Duodenal mucosa (tissue), 2 donors: ENCODE measurements at regions not wholly inside any gene's neighbourhood (a gene's known extent, or its start where the extent isn't known, plus 50 kb on each side); places are given as distances from the start of the nearest gene placed in this dataset.

Experiments
- H3K27ac ChIP-seq: one replicate; pipeline ENCODE4 v1.7.0; 2013; ENCODE audit warnings: low read depth, low read length
- H3K27me3 ChIP-seq, 2 donors: one replicate each; pipeline ENCODE4 v1.7.0; 2013; ENCODE audit warnings: low read length in 2 of 2, control low read depth in 1 of 2; ENCODE audit not compliant: insufficient read depth in 2 of 2, control insufficient read depth in 1 of 2
- H3K36me3 ChIP-seq, 2 donors: one replicate each; pipeline ENCODE4 v1.7.0; 2013; ENCODE audit warnings: low read length in 2 of 2, control low read depth in 1 of 2; ENCODE audit not compliant: insufficient read depth in 2 of 2, control insufficient read depth in 1 of 2
- H3K4me1 ChIP-seq, 2 donors: one replicate each; pipeline ENCODE4 v1.7.0; 2013; ENCODE audit warnings: low read length in 2 of 2, control low read depth in 1 of 2; ENCODE audit not compliant: insufficient read depth in 2 of 2, control insufficient read depth in 1 of 2
- H3K4me3 ChIP-seq, 2 donors: one replicate each; pipeline ENCODE4 v1.7.0; 2013; ENCODE audit warnings: low read length in 2 of 2, low read depth in 1 of 2
- H3K9ac ChIP-seq, 2 donors: one replicate each; pipeline ENCODE4 v1.7.0; 2013; ENCODE audit warnings: low read length in 2 of 2, low read depth in 1 of 2
- H3K9me3 ChIP-seq, 2 donors: one replicate each; pipeline ENCODE4 v1.7.0; 2013; ENCODE audit warnings: low read length in 2 of 2, control low read depth in 1 of 2; ENCODE audit not compliant: control insufficient read depth in 1 of 2

- no peaks in the 10 kb centered on the region for H3K36me3 ChIP-seq
- no peak overlapping the region for H3K9ac ChIP-seq
- peaks cover 0 to 3% of the 10 kb centered on the region in 2 donors for H3K27me3 ChIP-seq
- no peak overlapping the region for H3K27ac ChIP-seq
- no peak overlapping the region for H3K4me3 ChIP-seq
- H3K9me3 ChIP-seq, result no peaks in the 10 kb centered on the region
- no peaks in the 10 kb centered on the region for H3K4me1 ChIP-seq
Observed at GRCh38 chr18:76593843-76594242, 98.8 kb upstream of the ZNF516 start.

- Histone ChIP-seq H3K9ac (no peak overlapping the region), H3K4me3 (no peak overlapping the region), H3K9me3 (no peaks in the 10 kb centered on the region), H3K27me3 (peaks cover 0 to 6% of the 10 kb centered on the region in 2 donors), H3K4me1 (no peaks in the 10 kb centered on the region), H3K36me3 (no peaks in the 10 kb centered on the region), H3K27ac (no peak overlapping the region)
Observed at GRCh38 chr18:76592981-76593381, 97.9 kb upstream of the ZNF516 start.

- peaks cover 0 to 6% of the 10 kb centered on the region in 2 donors for H3K27me3 ChIP-seq
- no peaks in the 10 kb centered on the region for H3K36me3 ChIP-seq
- no peak overlapping the region for H3K27ac ChIP-seq
- no peak overlapping the region for H3K4me3 ChIP-seq
- no peaks in the 10 kb centered on the region for H3K9me3 ChIP-seq
- H3K4me1 ChIP-seq, result no peaks in the 10 kb centered on the region
- H3K9ac ChIP-seq, result no peak overlapping the region
Observed at GRCh38 chr18:76592096-76592495, 97.1 kb upstream of the ZNF516 start.

GRCh38 chr18:76589866-76590265 lies 94.8 kb upstream of the ZNF516 start:
- H3K9ac ChIP-seq, result no peak overlapping the region
- no peaks in the 10 kb centered on the region for H3K4me1 ChIP-seq
- no peak overlapping the region for H3K27ac ChIP-seq
- H3K9me3 ChIP-seq, result no peaks in the 10 kb centered on the region
- H3K27me3 ChIP-seq, result peaks cover 0 to 6% of the 10 kb centered on the region in 2 donors
- H3K36me3 ChIP-seq, result no peaks in the 10 kb centered on the region
- H3K4me3 ChIP-seq, result no peak overlapping the region

GRCh38 chr18:76589316-76589715 lies 94.3 kb upstream of the ZNF516 start:
- no peaks in the 10 kb centered on the region for H3K36me3 ChIP-seq
- H3K9ac ChIP-seq, result no peak overlapping the region
- H3K4me1 ChIP-seq, result no peaks in the 10 kb centered on the region
- H3K27me3 ChIP-seq, result peaks cover 0 to 6% of the 10 kb centered on the region in 2 donors
- H3K4me3 ChIP-seq, result no peak overlapping the region
- no peak overlapping the region for H3K27ac ChIP-seq
- no peaks in the 10 kb centered on the region for H3K9me3 ChIP-seq

GRCh38 chr18:76588601-76589226 lies 93.7 kb upstream of the ZNF516 start:
- H3K9ac ChIP-seq, result no peak overlapping the region
- no peaks in the 10 kb centered on the region for H3K9me3 ChIP-seq
- no peaks in the 10 kb centered on the region for H3K36me3 ChIP-seq
- H3K4me1 ChIP-seq, result no peaks in the 10 kb centered on the region
- H3K4me3 ChIP-seq, result peak overlapping the region; percentile 41 to 45
- H3K27me3 ChIP-seq, result peaks cover 0 to 6% of the 10 kb centered on the region in 2 donors
- H3K27ac ChIP-seq, result no peak overlapping the region

- Histone ChIP-seq H3K27me3 (peaks cover 0 to 6% of the 10 kb centered on the region in 2 donors), H3K9me3 (no peaks in the 10 kb centered on the region), H3K4me1 (no peaks in the 10 kb centered on the region), H3K36me3 (no peaks in the 10 kb centered on the region), H3K4me3 (no peak overlapping the region), H3K27ac (no peak overlapping the region), H3K9ac (no peak overlapping the region)
Observed at GRCh38 chr18:76587879-76588271, 92.8 kb upstream of the ZNF516 start.

- no peak overlapping the region for H3K27ac ChIP-seq
- no peaks in the 10 kb centered on the region for H3K9me3 ChIP-seq
- no peaks in the 10 kb centered on the region for H3K4me1 ChIP-seq
- H3K4me3 ChIP-seq, result no peak overlapping the region
- no peaks in the 10 kb centered on the region for H3K36me3 ChIP-seq
- peaks cover 0 to 6% of the 10 kb centered on the region in 2 donors for H3K27me3 ChIP-seq
- H3K9ac ChIP-seq, result no peak overlapping the region
Observed at GRCh38 chr18:76587147-76587878, 92.3 kb upstream of the ZNF516 start.

- H3K36me3 ChIP-seq, result no peaks in the 10 kb centered on the region
Observed at GRCh38 chr18:76584414-76585310, 89.6 kb upstream of the ZNF516 start.

GRCh38 chr18:76581261-76581660 lies 86.2 kb upstream of the ZNF516 start:
- Histone ChIP-seq H3K36me3 (no peaks in the 10 kb centered on the region), H3K4me1 (no peaks in the 10 kb centered on the region), H3K4me3 (no peak overlapping the region), H3K27me3 (peaks cover 0 to 6% of the 10 kb centered on the region in 2 donors), H3K27ac (no peak overlapping the region), H3K9ac (no peak overlapping the region), H3K9me3 (no peaks in the 10 kb centered on the region)

More at GRCh38 chr18:76584414-76585310, 89.6 kb upstream of the ZNF516 start:
- peaks cover 0 to 6% of the 10 kb centered on the region in 2 donors for H3K27me3 ChIP-seq
- no peaks in the 10 kb centered on the region for H3K4me1 ChIP-seq
- H3K27ac ChIP-seq, result no peak overlapping the region
- H3K9me3 ChIP-seq, result no peaks in the 10 kb centered on the region
- no peak overlapping the region for H3K9ac ChIP-seq
- no peak overlapping the region for H3K4me3 ChIP-seq
